Common myeloid progenitor, CD34-positive (primary cell): ENCODE measurements at regions not wholly inside any gene's neighbourhood (a gene's known extent, or its start where the extent isn't known, plus 50 kb on each side); places are given as distances from the start of the nearest gene placed in this dataset.

Experiments
- CTCF ChIA-PET: fragments of 350-600 bp; sonication (Branson Sonifier 250); formaldehyde crosslinking; loops from one replicate; lab custom pipeline; 2021; ENCODE audit warnings: antibody characterized with exemption; lab: Charles Lee
- POLR2A ChIA-PET: fragments of 350-600 bp; sonication (Branson Sonifier 250); formaldehyde crosslinking; loops from one replicate; lab custom pipeline; 2021; ENCODE audit warnings: antibody characterized with exemption; lab: Charles Lee
- DNase-seq, 3 donors: peaks; one replicate each; pipeline versions ENCODE4 v3.0.0 to v3.0.0-alpha.2; 2013
- H3K27ac ChIP-seq, 2 experiments: 1 replicate in 1 of 2; 2 replicates in 1 of 2; pipeline ENCODE4 v1.7.0; 2013; ENCODE audit warnings: inconsistent platforms in 2 of 2, low read length in 2 of 2, mild to moderate bottlenecking in 2 of 2, low read depth in 1 of 2, moderate library complexity in 1 of 2; ENCODE audit not compliant: severe bottlenecking in 2 of 2, insufficient read depth in 1 of 2, poor library complexity in 1 of 2
- H3K27me3 ChIP-seq, 5 experiments: replicated peaks in 2 of 5; 1 replicate in 3 of 5; 2 replicates in 2 of 5; pipeline versions ENCODE4 v1.6.1 to v1.7.0; 2013; ENCODE audit warnings: low read length in 4 of 5, mild to moderate bottlenecking in 2 of 5, moderate library complexity in 2 of 5, inconsistent platforms in 1 of 5; ENCODE audit not compliant: insufficient read depth in 5 of 5, control insufficient read depth in 4 of 5
- H3K36me3 ChIP-seq, 4 experiments: 1 replicate in 2 of 4; 2 replicates in 2 of 4; pipeline versions ENCODE4 v1.6.1 to v1.7.0; 2013; ENCODE audit warnings: low read length in 3 of 4, control low read depth in 1 of 4, mild to moderate bottlenecking in 1 of 4; ENCODE audit not compliant: control insufficient read depth in 4 of 4, insufficient read depth in 4 of 4
- H3K4me1 ChIP-seq, 4 experiments: 1 replicate in 3 of 4; 2 replicates in 1 of 4; pipeline versions ENCODE4 v1.6.1 to v1.7.1; 2013; ENCODE audit warnings: low read length in 3 of 4, mild to moderate bottlenecking in 3 of 4, control low read depth in 1 of 4, inconsistent platforms in 1 of 4, moderate library complexity in 1 of 4; ENCODE audit not compliant: control insufficient read depth in 4 of 4, insufficient read depth in 4 of 4; ENCODE audit errors: control extremely low read depth in 1 of 4
- H3K4me3 ChIP-seq, 7 experiments: 1 replicate in 4 of 7; 2 replicates in 3 of 7; pipeline versions ENCODE4 v1.5.1 to v1.7.0; 2013; ENCODE audit warnings: mild to moderate bottlenecking in 7 of 7, low read length in 6 of 7, moderate library complexity in 6 of 7, inconsistent platforms in 2 of 7, low read depth in 2 of 7, control low read depth in 1 of 7; ENCODE audit not compliant: insufficient read depth in 4 of 7, control insufficient read depth in 1 of 7; ENCODE audit errors: extremely low read depth in 1 of 7
- H3K9me3 ChIP-seq, 5 experiments: 1 replicate in 4 of 5; 2 replicates in 1 of 5; pipeline versions ENCODE4 v1.6.1 to v1.7.1; 2013; ENCODE audit warnings: low read length in 4 of 5, mild to moderate bottlenecking in 2 of 5, inconsistent platforms in 1 of 5, low read depth in 1 of 5, moderate library complexity in 1 of 5; ENCODE audit not compliant: control insufficient read depth in 4 of 5, insufficient read depth in 2 of 5; ENCODE audit errors: control extremely low read depth in 1 of 5
- WGBS: methylation state at CpG from one replicate; pipeline ENCODE4 v1.1.5; 2013; ENCODE audit not compliant: insufficient coverage; 5-methylcytosine and 5-hydroxymethylcytosine counted together

GRCh38 chr11:81039916-81040524 is 1599.2 kb upstream of the TENM4 start:
- no peak for DNase-seq
- no peak overlapping the region for H3K4me3 ChIP-seq
- ChIA-PET CTCF (interaction anchor here (0.9 kb wide), 1 partner anchor 22 kb away, joined by 3 read pairs; no protein-coding TSS in a partner anchor), POLR2A (no interaction called here)
- H3K9me3 ChIP-seq: peaks cover 0 to 6% (median 3%) of the 10 kb centered on the region in 5 experiments
- H3K27me3 ChIP-seq: no peaks in the 10 kb centered on the region
- WGBS: 83% methylated on average over 1 of the region's 2 CpGs
- H3K36me3 ChIP-seq: no peaks in the 10 kb centered on the region
- no peaks in the 10 kb centered on the region for H3K4me1 ChIP-seq
- no peak overlapping the region for H3K27ac ChIP-seq

GRCh38 chr11:81036168-81036870 is 1595.5 kb upstream of the TENM4 start:
- peaks cover 0 to 2% (median 0%) of the 10 kb centered on the region in 5 experiments for H3K27me3 ChIP-seq
- ChIA-PET POLR2A (no interaction called here), CTCF (no interaction called here)
- no peaks in the 10 kb centered on the region for H3K36me3 ChIP-seq
- H3K9me3 ChIP-seq: peaks cover 0 to 7% (median 6%) of the 10 kb centered on the region in 5 experiments
- no peaks in the 10 kb centered on the region for H3K4me1 ChIP-seq
- 100% methylated on average over 1 of the region's 3 CpGs for WGBS
- DNase-seq: no peak
- H3K4me3 ChIP-seq: no peak overlapping the region
- H3K27ac ChIP-seq: no peak overlapping the region

GRCh38 chr11:81033779-81034540 is 1593.1 kb upstream of the TENM4 start:
- no peak overlapping the region for H3K27ac ChIP-seq
- no peak overlapping the region for H3K4me3 ChIP-seq
- CTCF ChIA-PET: no interaction called here
- no peak for DNase-seq
- peaks cover 0 to 2% (median 0%) of the 10 kb centered on the region in 5 experiments for H3K27me3 ChIP-seq
- H3K4me1 ChIP-seq: no peaks in the 10 kb centered on the region
- 98% methylated on average over 5 of the region's 6 CpGs for WGBS
- POLR2A ChIA-PET: no interaction called here
- H3K36me3 ChIP-seq: no peaks in the 10 kb centered on the region
- peaks cover 0 to 7% (median 6%) of the 10 kb centered on the region in 5 experiments for H3K9me3 ChIP-seq

- H3K36me3 ChIP-seq: no peaks in the 10 kb centered on the region
- 100% methylated on average over 5 of the region's 10 CpGs for WGBS
- POLR2A ChIA-PET: no interaction called here
- H3K4me3 ChIP-seq: no peak overlapping the region
- CTCF ChIA-PET: interaction anchor here (1.5 kb wide), 1 partner anchor 9 kb away, joined by 4 read pairs; no protein-coding TSS in a partner anchor
- DNase-seq: no peak
- peaks cover 0 to 2% (median 0%) of the 10 kb centered on the region in 5 experiments for H3K27me3 ChIP-seq
- no peaks in the 10 kb centered on the region for H3K4me1 ChIP-seq
- peaks cover 0 to 7% (median 6%) of the 10 kb centered on the region in 5 experiments for H3K9me3 ChIP-seq
- H3K27ac ChIP-seq: no peak overlapping the region
These were observed 1592.1 kb upstream of the TENM4 start for GRCh38 chr11:81032906-81033305.

- WGBS: no CpG with 5 or more reads among the region's 1 CpG
These were observed 1589.4 kb upstream of the TENM4 start for GRCh38 chr11:81030186-81030585.

GRCh38 chr11:81026032-81026431 is 1585.2 kb upstream of the TENM4 start:
- Histone ChIP-seq H3K27me3 (no peaks in the 10 kb centered on the region), H3K9me3 (no peaks in the 10 kb centered on the region), H3K4me3 (no peak overlapping the region), H3K27ac (no peak overlapping the region), H3K36me3 (no peaks in the 10 kb centered on the region), H3K4me1 (no peaks in the 10 kb centered on the region)
- CTCF ChIA-PET: no interaction called here
- no peak for DNase-seq
- POLR2A ChIA-PET: no interaction called here
- WGBS: no CpG with 5 or more reads among the region's 1 CpG

More at GRCh38 chr11:81030186-81030585, 1589.4 kb upstream of the TENM4 start:
- H3K27me3 ChIP-seq: peaks cover 0 to 2% (median 0%) of the 10 kb centered on the region in 5 experiments
- POLR2A ChIA-PET: no interaction called here
- no peaks in the 10 kb centered on the region for H3K36me3 ChIP-seq
- peaks cover 0 to 5% (median 0%) of the 10 kb centered on the region in 5 experiments for H3K9me3 ChIP-seq
- H3K4me3 ChIP-seq: no peak overlapping the region
- no peak for DNase-seq
- H3K27ac ChIP-seq: no peak overlapping the region
- CTCF ChIA-PET: no interaction called here
- no peaks in the 10 kb centered on the region for H3K4me1 ChIP-seq
